ENCODE measurements at regions not wholly inside any gene's neighbourhood (a gene's known extent, or its start where the extent isn't known, plus 50 kb on each side); places are given as distances from the start of the nearest gene placed in this dataset.

- no CpG with 5 or more reads among the region's 7 CpGs for WGBS, 2 donors
- intact Hi-C loops (cut with DNase I) = no loop called here
- no peaks in the 10 kb centered on the region for H3K27me3 ChIP-seq
- H3K27ac ChIP-seq = no peak overlapping the region
- TF ChIP-seq POLR2A (IDR thresholded peaks at IDR 0.05) = no peak
- TF ChIP-seq CTCF (IDR thresholded peaks at IDR 0.05) = no peak
- DNase-seq = no peak
- H3K36me3 ChIP-seq = no peaks in the 10 kb centered on the region
- H3K9me3 ChIP-seq = peaks cover 0 to 10% (median 0%) of the 10 kb centered on the region in 3 donors
- H3K4me3 ChIP-seq = no peak overlapping the region
- peaks cover 0 to 10% (median 0%) of the 10 kb centered on the region in 3 donors for H3K4me1 ChIP-seq
These were observed 146.4 kb downstream of the ZNF248 start for GRCh38 chr10:37710831-37711616.

GRCh38 chr10:37707829-37708578 lies 149.4 kb downstream of the ZNF248 start:
- H3K9me3 ChIP-seq = peaks cover 0 to 19% (median 18%) of the 10 kb centered on the region in 3 donors
- no peak overlapping the region for H3K27ac ChIP-seq
- H3K4me3 ChIP-seq = no peak overlapping the region
- WGBS, 2 donors = 27 to 46% methylated on average over 1 to 2 of the region's 2 CpGs
- no peaks in the 10 kb centered on the region for H3K27me3 ChIP-seq
- no peak for DNase-seq
- intact Hi-C loops (cut with DNase I) = no loop called here
- TF ChIP-seq CTCF (IDR thresholded peaks at IDR 0.05) = peak in 1 of 6 experiments; percentile 9
- no peak for TF ChIP-seq POLR2A (IDR thresholded peaks at IDR 0.05)
- H3K36me3 ChIP-seq = no peaks in the 10 kb centered on the region
- peaks cover 0 to 7% (median 0%) of the 10 kb centered on the region in 3 donors for H3K4me1 ChIP-seq

GRCh38 chr10:37704566-37704965 lies 152.8 kb downstream of the ZNF248 start:
- Histone ChIP-seq H3K27me3 (no peaks in the 10 kb centered on the region), H3K9me3 (peaks cover 0 to 30% (median 18%) of the 10 kb centered on the region in 3 donors), H3K27ac (no peak overlapping the region), H3K36me3 (no peaks in the 10 kb centered on the region), H3K4me1 (no peaks in the 10 kb centered on the region), H3K4me3 (no peak overlapping the region)
- TF ChIP-seq POLR2A (IDR thresholded peaks at IDR 0.05) = no peak
- TF ChIP-seq CTCF (IDR thresholded peaks at IDR 0.05) = no peak
- intact Hi-C loops (cut with DNase I) = no loop called here
- no peak for DNase-seq
- 62 to 67% methylated on average over 3 of the region's 4 CpGs for WGBS, 2 donors

GRCh38 chr10:37703833-37704382 lies 153.5 kb downstream of the ZNF248 start:
- intact Hi-C loops (cut with DNase I) = no loop called here
- Histone ChIP-seq H3K4me3 (no peak overlapping the region), H3K9me3 (peaks cover 0 to 30% (median 18%) of the 10 kb centered on the region in 3 donors), H3K27ac (no peak overlapping the region), H3K27me3 (no peaks in the 10 kb centered on the region), H3K4me1 (no peaks in the 10 kb centered on the region), H3K36me3 (no peaks in the 10 kb centered on the region)
- DNase-seq = no peak
- TF ChIP-seq CTCF (IDR thresholded peaks at IDR 0.05) (no peak), POLR2A (IDR thresholded peaks at IDR 0.05) (no peak)
- 40% methylated on average over 2 of the region's 4 CpGs; no CpG with 5 or more reads in 1 of the 2 donors for WGBS, 2 donors

- intact Hi-C loops (cut with DNase I) = no loop called here
- no peaks in the 10 kb centered on the region for H3K36me3 ChIP-seq
- H3K9me3 ChIP-seq = peaks cover 0 to 30% (median 18%) of the 10 kb centered on the region in 3 donors
- 58 to 66% methylated on average over 2 to 3 of the region's 4 CpGs for WGBS, 2 donors
- H3K27ac ChIP-seq = no peak overlapping the region
- H3K4me1 ChIP-seq = no peaks in the 10 kb centered on the region
- no peak for DNase-seq
- no peak overlapping the region for H3K4me3 ChIP-seq
- TF ChIP-seq POLR2A (IDR thresholded peaks at IDR 0.05) = no peak
- no peak for TF ChIP-seq CTCF (IDR thresholded peaks at IDR 0.05)
- no peaks in the 10 kb centered on the region for H3K27me3 ChIP-seq
These were observed 154.3 kb downstream of the ZNF248 start for GRCh38 chr10:37703114-37703513.
